Fibroblast of skin of right biceps (primary cell): ENCODE measurements at regions not wholly inside any gene's neighbourhood (a gene's known extent, or its start where the extent isn't known, plus 50 kb on each side); places are given as distances from the start of the nearest gene placed in this dataset.

Source experiments
- DNase-seq: peaks from one replicate; pipeline ENCODE4 v3.0.0-alpha.2; 2013

- DNase-seq = no peak
These were observed 109.7 kb downstream of the VEGFA start for GRCh38 chr6:43879722-43880121.

GRCh38 chr6:43878823-43879495 lies 108.9 kb downstream of the VEGFA start:
- DNase-seq = no peak

- DNase-seq = no peak
These were observed 108.2 kb downstream of the VEGFA start for GRCh38 chr6:43878127-43878634.

GRCh38 chr6:43877463-43878126 lies 107.6 kb downstream of the VEGFA start:
- no peak for DNase-seq

- no peak for DNase-seq
These were observed 107.0 kb downstream of the VEGFA start for GRCh38 chr6:43877036-43877435.

GRCh38 chr6:43876602-43877001 lies 106.6 kb downstream of the VEGFA start:
- DNase-seq = no peak

GRCh38 chr6:43875849-43876572 lies 106.0 kb downstream of the VEGFA start:
- DNase-seq = no peak

- no peak for DNase-seq
These were observed 105.0 kb downstream of the VEGFA start for GRCh38 chr6:43874814-43875590.

- no peak for DNase-seq
These were observed 104.0 kb downstream of the VEGFA start for GRCh38 chr6:43873806-43874714.

GRCh38 chr6:43871933-43872332 lies 101.9 kb downstream of the VEGFA start:
- DNase-seq = no peak

GRCh38 chr6:43871284-43871683 lies 101.3 kb downstream of the VEGFA start:
- no peak for DNase-seq

- DNase-seq = peak; percentile 72
These were observed 100.7 kb downstream of the VEGFA start for GRCh38 chr6:43870660-43871061.

GRCh38 chr6:43869792-43870659 lies 100.0 kb downstream of the VEGFA start:
- no peak for DNase-seq

GRCh38 chr6:43869079-43869710 lies 99.2 kb downstream of the VEGFA start:
- DNase-seq = no peak

- no peak for DNase-seq
These were observed 98.5 kb downstream of the VEGFA start for GRCh38 chr6:43868467-43868866.

GRCh38 chr6:43867996-43868395 lies 98.0 kb downstream of the VEGFA start:
- no peak for DNase-seq

- DNase-seq = no peak
These were observed 97.2 kb downstream of the VEGFA start for GRCh38 chr6:43867246-43867645.

- peak; percentile 50 for DNase-seq
These were observed 96.1 kb downstream of the VEGFA start for GRCh38 chr6:43865932-43866645.

- DNase-seq = no peak
These were observed 95.1 kb downstream of the VEGFA start for GRCh38 chr6:43865086-43865485.

GRCh38 chr6:43862925-43863324 lies 92.9 kb downstream of the VEGFA start:
- no peak for DNase-seq
